GM12878 (cell line): ENCODE measurements at regions not wholly inside any gene's neighbourhood (a gene's known extent, or its start where the extent isn't known, plus 50 kb on each side); places are given as distances from the start of the nearest gene placed in this dataset.

Experiments used
- BACH1 ChIP-seq: fragments of 450-650 bp; IDR thresholded peaks from 2 replicates; pipeline ENCODE4 v1.6.1; 2017; ENCODE audit warnings: mild to moderate bottlenecking, borderline replicate concordance
- CEBPZ ChIP-seq: fragments of 150-350 bp; IDR thresholded peaks from 2 replicates; pipeline ENCODE4 v1.6.1; 2016; ENCODE audit warnings: low read depth, low read length
- CHD2 ChIP-seq: IDR thresholded peaks from 2 replicates; pipeline ENCODE4 v1.6.1; 2011; ENCODE audit warnings: low read depth, low read length, improper control_type of control experiment, borderline replicate concordance
- E4F1 ChIP-seq: fragments of 450-650 bp; IDR thresholded peaks from 2 replicates; pipeline ENCODE4 v1.6.1; 2018; ENCODE audit warnings: borderline replicate concordance, mild to moderate bottlenecking; ENCODE audit not compliant: partially characterized antibody
- IRF4 ChIP-seq: IDR thresholded peaks from 2 replicates; pipeline ENCODE4 v1.6.1; 2011; ENCODE audit warnings: low read depth, low read length
- LARP7 ChIP-seq: fragments of 450-650 bp; IDR thresholded peaks from 2 replicates; pipeline ENCODE4 v1.6.1; 2017; ENCODE audit warnings: mild to moderate bottlenecking
- MEF2A ChIP-seq: IDR thresholded peaks from 2 replicates; pipeline ENCODE4 v1.6.1; 2011; ENCODE audit warnings: low read depth, mild to moderate bottlenecking, low read length, moderate library complexity; ENCODE audit not compliant: insufficient read depth
- PML ChIP-seq: IDR thresholded peaks from 2 replicates; pipeline ENCODE4 v1.6.1; 2012; ENCODE audit warnings: low read length, inconsistent platforms
- RFX5 ChIP-seq: IDR thresholded peaks from 2 replicates; pipeline ENCODE4 v1.6.1; 2011; ENCODE audit warnings: low read depth, low read length, improper control_type of control experiment
- TCF3 ChIP-seq: IDR thresholded peaks from 2 replicates; pipeline ENCODE4 v1.6.1; 2012; ENCODE audit warnings: low read depth, mild to moderate bottlenecking, low read length, borderline replicate concordance; ENCODE audit not compliant: insufficient read depth

GRCh38 chr16:54829691-54830090 is 101.0 kb upstream of the IRX5 start (continued):
- TF ChIP-seq CEBPZ = no peak
- TF ChIP-seq E4F1 = no peak
- no peak for TF ChIP-seq LARP7
- no peak for TF ChIP-seq PML
- no peak for TF ChIP-seq MEF2A
- TF ChIP-seq TCF3 = no peak
- TF ChIP-seq CHD2 = no peak
- TF ChIP-seq IRF4 = no peak
- no peak for TF ChIP-seq BACH1
- TF ChIP-seq RFX5 = no peak
